ENCODE measurements at regions not wholly inside any gene's neighbourhood (a gene's known extent, or its start where the extent isn't known, plus 50 kb on each side); places are given as distances from the start of the nearest gene placed in this dataset.

- DNase-seq (ENCODE audit: low spot score), result no peak
- Histone ChIP-seq H3K27me3 (replicated peaks; ENCODE audit: insufficient read depth) (no peaks in the 10 kb centered on the region), H3K4me1 (replicated peaks) (no peaks in the 10 kb centered on the region), H3K4me3 (no peak overlapping the region), H3K9me3 (no peaks in the 10 kb centered on the region), H3K27ac (no peak overlapping the region), H3K36me3 (no peaks in the 10 kb centered on the region)
- TF ChIP-seq POLR2AphosphoS5 (IDR thresholded peaks at IDR 0.05), result no peak
- intact Hi-C loops (cut with DNase I), result no loop called here
- WGBS, result 98% methylated on average over 15 of the region's 15 CpGs
Observed at GRCh38 chr7:125125315-125125714, 195.7 kb upstream of the POT1 start.

DNA sequence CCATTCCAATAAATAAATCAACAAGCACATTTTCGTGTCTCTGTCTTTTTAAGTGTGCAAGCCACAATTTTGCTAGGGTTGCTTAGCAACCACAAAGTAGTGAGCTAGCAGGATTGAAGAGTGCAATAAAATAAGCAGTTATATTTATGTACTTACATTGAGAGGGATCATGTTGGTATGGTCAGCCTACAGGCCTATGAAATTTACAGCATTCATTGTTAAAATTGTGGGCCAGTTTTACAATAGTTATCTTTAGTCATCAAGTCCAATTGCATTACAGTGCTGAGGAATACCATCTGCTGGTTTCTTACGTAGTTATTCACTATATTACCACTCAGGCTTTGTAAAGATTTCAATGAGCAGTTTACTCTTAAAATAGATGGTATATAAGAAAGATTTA, 192.5 kb upstream of the POT1 start:
- H3K4me3 ChIP-seq, result no peak overlapping the region
- TF ChIP-seq POLR2AphosphoS5 (IDR thresholded peaks at IDR 0.05) (no peak), POLR2A (IDR thresholded peaks at IDR 0.05) (no peak), CTCF (IDR thresholded peaks at IDR 0.05) (no peak)
- H3K4me1 ChIP-seq (replicated peaks), result no peaks in the 10 kb centered on the region
- no peaks in the 10 kb centered on the region for H3K36me3 ChIP-seq
- 15% methylated on average over 2 of the region's 2 CpGs for whole genome bisulfite sequencing
- H3K27me3 ChIP-seq (replicated peaks; ENCODE audit: insufficient read depth), result no peaks in the 10 kb centered on the region
- no peak overlapping the region for H3K27ac ChIP-seq
- intact Hi-C loops (cut with DNase I), result no loop called here
- no peak for DNase-seq (ENCODE audit: low spot score)
- H3K9me3 ChIP-seq, result no peaks in the 10 kb centered on the region

- DNase-seq (ENCODE audit: low spot score), result no peak
- Histone ChIP-seq H3K4me1 (replicated peaks) (no peaks in the 10 kb centered on the region), H3K4me3 (no peak overlapping the region), H3K36me3 (no peaks in the 10 kb centered on the region), H3K27ac (no peak overlapping the region), H3K27me3 (replicated peaks; ENCODE audit: insufficient read depth) (no peaks in the 10 kb centered on the region), H3K9me3 (no peaks in the 10 kb centered on the region)
- TF ChIP-seq CTCF (IDR thresholded peaks at IDR 0.05), result no peak
- TF ChIP-seq POLR2A (IDR thresholded peaks at IDR 0.05), result no peak
- TF ChIP-seq POLR2AphosphoS5 (IDR thresholded peaks at IDR 0.05), result no peak
- intact Hi-C loops (cut with DNase I), result no loop called here
- WGBS, result 56% methylated on average over 4 of the region's 4 CpGs
Observed at GRCh38 chr7:125119559-125120115, 190.0 kb upstream of the POT1 start.

GRCh38 chr7:125118444-125118843, 188.8 kb upstream of the POT1 start:
- Histone ChIP-seq H3K4me1 (replicated peaks) (no peaks in the 10 kb centered on the region), H3K9me3 (no peaks in the 10 kb centered on the region), H3K27ac (no peak overlapping the region), H3K4me3 (no peak overlapping the region), H3K36me3 (no peaks in the 10 kb centered on the region), H3K27me3 (replicated peaks; ENCODE audit: insufficient read depth) (no peaks in the 10 kb centered on the region)
- DNase-seq (ENCODE audit: low spot score), result no peak
- 75% methylated on average over 1 of the region's 1 CpG for WGBS
- intact Hi-C loops (cut with DNase I), result no loop called here
- TF ChIP-seq CTCF (IDR thresholded peaks at IDR 0.05) (no peak), POLR2AphosphoS5 (IDR thresholded peaks at IDR 0.05) (no peak), POLR2A (IDR thresholded peaks at IDR 0.05) (no peak)

DNA sequence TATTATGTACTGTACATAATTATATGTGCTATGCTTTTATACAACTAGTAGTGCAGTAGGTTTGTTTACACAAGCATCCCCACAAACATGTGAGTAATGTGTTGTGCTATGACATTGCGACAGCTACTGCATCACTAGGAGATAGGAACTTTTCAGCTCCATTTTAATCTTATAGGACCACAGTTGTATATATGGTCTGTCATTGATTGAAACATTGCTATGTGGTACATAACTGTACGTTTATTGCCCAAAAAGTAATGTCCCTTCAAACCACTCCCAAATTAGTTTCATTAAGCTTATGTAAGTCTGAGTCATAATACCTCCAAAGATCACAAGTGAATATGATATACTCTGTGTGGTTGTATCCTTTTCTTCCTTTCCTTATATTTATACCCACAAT, 183.2 kb upstream of the POT1 start:
- intact Hi-C loops (cut with DNase I), result no loop called here
- Histone ChIP-seq H3K36me3 (no peaks in the 10 kb centered on the region), H3K4me3 (no peak overlapping the region), H3K9me3 (no peaks in the 10 kb centered on the region), H3K27ac (no peak overlapping the region), H3K27me3 (replicated peaks; ENCODE audit: insufficient read depth) (no peaks in the 10 kb centered on the region), H3K4me1 (replicated peaks) (no peaks in the 10 kb centered on the region)
- WGBS, result 83% methylated on average over 2 of the region's 2 CpGs
- no peak for TF ChIP-seq POLR2AphosphoS5 (IDR thresholded peaks at IDR 0.05)
- TF ChIP-seq CTCF (IDR thresholded peaks at IDR 0.05), result no peak
- no peak for TF ChIP-seq POLR2A (IDR thresholded peaks at IDR 0.05)
- DNase-seq (ENCODE audit: low spot score), result no peak

Data from prostate gland (tissue), 2 donors.